CD4-positive, CD25-positive, alpha-beta regulatory T cell (primary cell): ENCODE measurements at regions not wholly inside any gene's neighbourhood (a gene's known extent, or its start where the extent isn't known, plus 50 kb on each side); places are given as distances from the start of the nearest gene placed in this dataset.

ENCODE experiments used
- ATAC-seq, 2 donors: fragments of 150-1000 bp; cut with Tn5 transposase; one replicate each; pipeline ENCODE4 v1.10.0; 2021; ENCODE audit warnings: low read depth in 2 of 2, moderate number of reproducible peaks in 2 of 2, moderate library complexity in 1 of 2
- DNase-seq, 3 donors: peaks; one replicate each; pipeline versions ENCODE4 v3.0.0 to v3.0.0-alpha.2; 2012 to 2022; ENCODE audit warnings: mixed read lengths in 1 of 3
- H3K27ac ChIP-seq: one replicate; pipeline ENCODE4 v1.7.0; 2013; ENCODE audit warnings: mild to moderate bottlenecking, low read length; ENCODE audit not compliant: insufficient read depth, poor library complexity, severe bottlenecking
- H3K27me3 ChIP-seq: one replicate; pipeline ENCODE4 v1.7.0; 2013; ENCODE audit warnings: low read length; ENCODE audit not compliant: control insufficient read depth, insufficient read depth
- H3K36me3 ChIP-seq: one replicate; pipeline ENCODE4 v1.7.0; 2013; ENCODE audit warnings: mild to moderate bottlenecking, low read length, moderate library complexity; ENCODE audit not compliant: control insufficient read depth, insufficient read depth
- H3K4me1 ChIP-seq: 2 replicates; pipeline ENCODE4 v1.7.0; 2013; ENCODE audit warnings: mild to moderate bottlenecking, low read length; ENCODE audit not compliant: insufficient read depth, control insufficient read depth, poor library complexity, severe bottlenecking
- H3K4me3 ChIP-seq: one replicate; pipeline ENCODE4 v1.7.0; 2013; ENCODE audit warnings: low read depth, mild to moderate bottlenecking, low read length, moderate library complexity
- H3K9me3 ChIP-seq, 2 experiments: 1 replicate in 1 of 2; 2 replicates in 1 of 2; pipeline ENCODE4 v1.7.0; 2013; ENCODE audit warnings: low read length in 2 of 2, mild to moderate bottlenecking in 1 of 2, moderate library complexity in 1 of 2; ENCODE audit not compliant: control insufficient read depth in 2 of 2
- H3K27ac Mint-ChIP-seq, 3 donors: one replicate each; pipeline ENCODE4 v1.8.0; 2020 to 2022; ENCODE audit warnings: mild to moderate bottlenecking in 3 of 3, mixed read lengths in 3 of 3, moderate library complexity in 2 of 3
- H3K27me3 Mint-ChIP-seq: one replicate; pipeline ENCODE4 v1.8.0; 2022; ENCODE audit warnings: mild to moderate bottlenecking, mixed read lengths
- H3K36me3 Mint-ChIP-seq: one replicate; pipeline ENCODE4 v1.8.0; 2020; ENCODE audit warnings: mixed read lengths
- H3K4me1 Mint-ChIP-seq, 4 donors: one replicate each; pipeline ENCODE4 v1.8.0; 2020 to 2022; ENCODE audit warnings: mixed read lengths in 4 of 4, mild to moderate bottlenecking in 1 of 4
- H3K4me3 Mint-ChIP-seq, 4 donors: one replicate each; pipeline ENCODE4 v1.8.0; 2020 to 2022; ENCODE audit warnings: mild to moderate bottlenecking in 4 of 4, mixed read lengths in 4 of 4, moderate library complexity in 3 of 4
- H3K9me3 Mint-ChIP-seq, 7 donors: one replicate each; pipeline ENCODE4 v1.8.0; 2020 to 2022; ENCODE audit warnings: mixed read lengths in 7 of 7, mild to moderate bottlenecking in 3 of 7, moderate library complexity in 2 of 7

DNA sequence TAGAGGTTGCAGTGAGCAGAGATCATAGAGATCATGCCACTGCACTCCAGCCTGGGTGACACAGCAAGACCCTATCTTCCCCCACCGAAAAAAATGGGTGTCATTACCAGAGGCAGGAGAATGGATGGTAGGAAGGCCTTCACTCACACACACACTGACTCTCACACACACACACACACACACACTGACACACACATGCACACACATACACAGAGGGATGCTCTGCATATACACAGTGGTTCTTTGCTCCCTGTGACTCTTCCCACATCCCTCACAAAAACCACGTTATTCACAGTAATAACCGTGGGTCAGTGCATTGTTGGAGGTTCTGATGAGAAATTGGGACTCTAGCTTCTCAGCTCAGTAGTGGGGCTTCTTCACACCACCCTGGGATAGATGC is 300.2 kb upstream of the N4BP1 start:
- no peak overlapping the region for H3K27ac ChIP-seq
- H3K9me3 ChIP-seq = no peaks in the 10 kb centered on the region
- Mint-ChIP-seq H3K27ac (no peak overlapping the region), H3K4me1 (no peaks in the 10 kb centered on the region), H3K36me3 (no peaks in the 10 kb centered on the region), H3K9me3 (peaks cover 0 to 2% (median 0%) of the 10 kb centered on the region in 7 donors), H3K4me3 (no peak overlapping the region), H3K27me3 (no peaks in the 10 kb centered on the region)
- ATAC-seq (no peak), DNase-seq (no peak)
- no peaks in the 10 kb centered on the region for H3K4me1 ChIP-seq
- H3K27me3 ChIP-seq = no peaks in the 10 kb centered on the region
- H3K36me3 ChIP-seq = no peaks in the 10 kb centered on the region
- no peak overlapping the region for H3K4me3 ChIP-seq

DNA sequence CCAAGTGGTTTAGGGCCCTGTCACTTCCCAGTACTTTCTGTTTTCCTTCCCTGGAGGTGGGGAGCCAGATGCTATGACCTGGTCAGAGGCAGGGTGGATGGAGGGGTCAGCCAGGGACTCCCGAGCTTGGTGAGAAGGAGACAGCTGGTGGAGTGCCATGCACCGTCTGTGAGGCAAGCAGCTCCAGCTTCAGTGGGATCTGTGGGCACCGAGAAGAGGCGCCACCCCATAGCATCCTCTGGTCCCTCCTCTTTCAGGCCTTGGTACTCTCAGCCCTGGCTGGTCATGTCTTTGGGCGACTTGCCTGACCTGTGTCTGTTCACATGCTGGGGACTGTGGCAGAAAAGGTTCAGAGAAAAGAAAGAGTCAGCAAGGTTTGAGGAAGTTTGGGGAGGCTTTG is 299.3 kb upstream of the N4BP1 start:
- Mint-ChIP-seq H3K4me3 (no peak overlapping the region), H3K9me3 (peaks cover 0 to 7% (median 0%) of the 10 kb centered on the region in 7 donors), H3K27ac (no peak overlapping the region), H3K36me3 (no peaks in the 10 kb centered on the region), H3K27me3 (no peaks in the 10 kb centered on the region), H3K4me1 (no peaks in the 10 kb centered on the region)
- DNase-seq (no peak), ATAC-seq (no peak)
- Histone ChIP-seq H3K27me3 (no peaks in the 10 kb centered on the region), H3K4me3 (no peak overlapping the region), H3K9me3 (peaks cover 0 to 2% of the 10 kb centered on the region in 2 experiments), H3K36me3 (no peaks in the 10 kb centered on the region), H3K4me1 (no peaks in the 10 kb centered on the region), H3K27ac (no peak overlapping the region)

DNA sequence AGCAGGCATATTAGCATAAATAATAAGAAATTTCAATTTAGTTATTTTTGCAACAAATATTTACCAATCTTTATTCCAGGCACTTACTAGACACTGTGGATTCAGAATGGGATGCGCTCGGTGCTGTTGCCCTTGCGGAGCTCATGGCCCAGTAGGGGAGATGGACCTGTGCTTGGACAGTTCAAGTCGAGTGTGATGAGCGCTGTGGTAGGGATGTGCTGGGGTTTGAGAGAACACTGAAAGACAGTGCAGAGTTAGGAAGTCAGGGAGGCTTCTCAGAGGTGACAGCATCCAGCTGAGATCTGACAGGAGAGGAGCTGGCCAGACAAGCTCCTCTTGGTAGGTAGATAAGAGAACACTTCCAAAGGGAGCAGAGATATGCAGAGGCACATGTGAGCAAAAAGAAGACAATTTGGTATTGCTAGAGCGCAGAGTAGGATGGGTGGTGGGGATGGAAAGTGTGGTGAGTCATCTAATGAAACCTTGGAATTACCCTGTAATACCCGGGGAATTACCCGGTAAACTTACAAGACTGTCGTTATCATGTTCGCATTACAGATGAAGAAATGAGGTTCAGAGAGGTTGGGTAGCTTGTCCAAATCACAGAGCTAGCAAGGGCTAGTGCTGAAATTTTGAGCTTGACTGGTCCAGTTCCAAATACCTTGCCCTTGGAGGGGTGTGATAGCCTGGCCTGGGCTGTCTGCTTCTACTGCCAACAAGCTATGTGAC is 298.1 kb upstream of the N4BP1 start:
- H3K27me3 ChIP-seq = no peaks in the 10 kb centered on the region
- H3K36me3 Mint-ChIP-seq = no peaks in the 10 kb centered on the region
- no peak for DNase-seq
- H3K4me3 ChIP-seq = no peak overlapping the region
- ATAC-seq = no peak
- H3K9me3 ChIP-seq = peaks cover 0 to 2% of the 10 kb centered on the region in 2 experiments
- no peaks in the 10 kb centered on the region for H3K36me3 ChIP-seq
- no peak overlapping the region for H3K27ac Mint-ChIP-seq
- no peaks in the 10 kb centered on the region for H3K27me3 Mint-ChIP-seq
- no peaks in the 10 kb centered on the region for H3K4me1 Mint-ChIP-seq
- H3K27ac ChIP-seq = no peak overlapping the region
- no peaks in the 10 kb centered on the region for H3K4me1 ChIP-seq
- no peak overlapping the region for H3K4me3 Mint-ChIP-seq
- H3K9me3 Mint-ChIP-seq = peaks cover 0 to 6% (median 0%) of the 10 kb centered on the region in 7 donors

GRCh38 chr16:48905632-48906505 is 295.9 kb upstream of the N4BP1 start:
- Mint-ChIP-seq H3K27me3 (no peaks in the 10 kb centered on the region), H3K27ac (no peak overlapping the region), H3K9me3 (peaks cover 0 to 4% (median 0%) of the 10 kb centered on the region in 7 donors), H3K4me3 (no peak overlapping the region), H3K4me1 (no peaks in the 10 kb centered on the region), H3K36me3 (no peaks in the 10 kb centered on the region)
- H3K36me3 ChIP-seq = no peaks in the 10 kb centered on the region
- H3K4me1 ChIP-seq = no peaks in the 10 kb centered on the region
- no peak for DNase-seq
- peaks cover 0 to 2% of the 10 kb centered on the region in 2 experiments for H3K9me3 ChIP-seq
- H3K4me3 ChIP-seq = no peak overlapping the region
- H3K27ac ChIP-seq = no peak overlapping the region
- H3K27me3 ChIP-seq = no peaks in the 10 kb centered on the region
- ATAC-seq = no peak

DNA sequence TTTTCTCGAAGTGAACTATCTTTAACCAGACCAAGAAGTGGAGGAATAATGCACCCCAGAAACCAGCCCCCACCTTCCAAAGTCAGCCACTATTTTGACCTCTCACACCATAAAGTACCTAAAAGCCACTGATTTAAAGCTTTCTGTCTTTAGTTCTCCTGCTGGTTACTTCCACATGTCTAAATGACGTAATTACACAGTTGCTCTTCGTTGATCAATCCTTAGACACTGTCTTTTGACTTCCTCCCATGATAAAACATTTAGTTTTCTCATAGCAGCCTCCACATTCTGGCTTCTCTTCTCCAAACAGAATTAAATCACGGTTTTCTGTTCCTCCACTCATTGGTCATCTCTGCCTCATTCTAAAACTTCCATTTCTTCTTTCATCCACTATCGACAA is 294.4 kb upstream of the N4BP1 start:
- Mint-ChIP-seq H3K4me3 (peak overlapping the region in 1 of 4 donors; percentile 1), H3K27ac (no peak overlapping the region), H3K36me3 (no peaks in the 10 kb centered on the region), H3K4me1 (no peaks in the 10 kb centered on the region), H3K9me3 (peaks cover 0 to 4% (median 0%) of the 10 kb centered on the region in 7 donors), H3K27me3 (no peaks in the 10 kb centered on the region)
- Histone ChIP-seq H3K27me3 (no peaks in the 10 kb centered on the region), H3K9me3 (peaks cover 0 to 2% of the 10 kb centered on the region in 2 experiments), H3K27ac (no peak overlapping the region), H3K36me3 (no peaks in the 10 kb centered on the region), H3K4me1 (no peaks in the 10 kb centered on the region), H3K4me3 (no peak overlapping the region)
- no peak for DNase-seq
- ATAC-seq = no peak

DNA sequence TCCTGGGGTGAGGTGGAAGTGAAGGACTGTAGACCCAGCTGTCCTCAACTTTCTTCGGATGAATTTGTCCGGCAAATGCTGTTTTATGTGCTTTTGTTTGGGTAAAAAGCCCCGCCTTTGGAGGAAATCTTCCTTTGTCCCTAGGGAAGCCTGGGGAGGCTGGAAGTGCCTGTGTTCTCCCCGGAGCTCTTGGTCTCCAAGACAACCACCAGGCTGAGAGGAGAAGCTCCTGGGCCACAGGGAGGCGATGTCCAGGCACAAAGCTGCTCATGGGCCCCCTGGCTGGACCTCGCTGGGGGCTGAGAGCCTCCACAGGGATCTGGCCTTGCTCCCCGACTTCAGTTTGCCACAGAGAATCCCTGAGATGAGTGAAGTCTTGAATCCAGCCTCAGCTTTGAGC is 293.1 kb upstream of the N4BP1 start:
- peaks cover 0 to 2% of the 10 kb centered on the region in 2 experiments for H3K9me3 ChIP-seq
- H3K4me3 ChIP-seq = no peak overlapping the region
- Mint-ChIP-seq H3K9me3 (peaks cover 0 to 4% (median 2%) of the 10 kb centered on the region in 7 donors), H3K27ac (no peak overlapping the region), H3K4me3 (no peak overlapping the region), H3K27me3 (no peaks in the 10 kb centered on the region), H3K36me3 (no peaks in the 10 kb centered on the region), H3K4me1 (no peaks in the 10 kb centered on the region)
- H3K36me3 ChIP-seq = no peaks in the 10 kb centered on the region
- H3K27me3 ChIP-seq = no peaks in the 10 kb centered on the region
- DNase-seq = no peak
- no peak for ATAC-seq
- H3K4me1 ChIP-seq = no peaks in the 10 kb centered on the region
- H3K27ac ChIP-seq = no peak overlapping the region

DNA sequence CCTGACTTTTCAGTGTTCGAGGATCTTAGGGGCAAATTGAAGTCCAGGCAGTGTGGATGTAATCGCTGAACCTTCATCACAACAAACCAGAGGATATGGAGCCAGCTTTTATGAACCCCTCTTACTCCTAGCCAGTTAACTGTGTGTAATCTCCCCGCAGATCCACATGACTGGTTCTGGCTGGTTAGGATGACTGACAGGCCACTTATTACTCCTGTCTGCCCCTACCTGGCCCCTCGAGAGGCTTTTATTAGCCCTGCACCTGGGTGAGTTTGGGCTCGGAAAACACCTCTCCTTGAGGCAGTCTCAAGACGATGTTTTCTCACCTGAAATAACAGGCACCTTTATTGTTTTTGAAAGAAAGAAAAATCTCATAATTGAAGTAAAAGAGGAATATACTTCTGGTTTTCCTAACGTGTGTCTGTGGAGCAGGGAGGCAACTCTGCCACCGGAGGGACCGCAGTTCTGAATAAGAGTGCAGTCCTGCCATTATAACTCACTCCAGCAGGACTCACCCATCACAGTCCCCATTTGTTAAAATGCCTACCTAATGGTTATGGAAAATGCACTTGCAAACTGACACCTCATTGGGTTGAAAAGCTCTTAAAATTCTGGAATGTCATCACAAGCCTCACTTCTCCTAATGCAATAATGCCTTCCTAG is 291.9 kb upstream of the N4BP1 start:
- ATAC-seq = no peak
- H3K27ac Mint-ChIP-seq = no peak overlapping the region
- H3K9me3 Mint-ChIP-seq = peaks cover 0 to 4% (median 2%) of the 10 kb centered on the region in 7 donors
- no peak overlapping the region for H3K27ac ChIP-seq
- no peak for DNase-seq
- no peaks in the 10 kb centered on the region for H3K36me3 ChIP-seq
- H3K4me3 Mint-ChIP-seq = no peak overlapping the region
- no peak overlapping the region for H3K4me3 ChIP-seq
- H3K4me1 Mint-ChIP-seq = no peaks in the 10 kb centered on the region
- H3K9me3 ChIP-seq = peaks cover 0 to 2% of the 10 kb centered on the region in 2 experiments
- no peaks in the 10 kb centered on the region for H3K4me1 ChIP-seq
- no peaks in the 10 kb centered on the region for H3K27me3 Mint-ChIP-seq
- H3K36me3 Mint-ChIP-seq = no peaks in the 10 kb centered on the region
- H3K27me3 ChIP-seq = no peaks in the 10 kb centered on the region
